ENCODE measurements at regions not wholly inside any gene's neighbourhood (a gene's known extent, or its start where the extent isn't known, plus 50 kb on each side); places are given as distances from the start of the nearest gene placed in this dataset.

DNA sequence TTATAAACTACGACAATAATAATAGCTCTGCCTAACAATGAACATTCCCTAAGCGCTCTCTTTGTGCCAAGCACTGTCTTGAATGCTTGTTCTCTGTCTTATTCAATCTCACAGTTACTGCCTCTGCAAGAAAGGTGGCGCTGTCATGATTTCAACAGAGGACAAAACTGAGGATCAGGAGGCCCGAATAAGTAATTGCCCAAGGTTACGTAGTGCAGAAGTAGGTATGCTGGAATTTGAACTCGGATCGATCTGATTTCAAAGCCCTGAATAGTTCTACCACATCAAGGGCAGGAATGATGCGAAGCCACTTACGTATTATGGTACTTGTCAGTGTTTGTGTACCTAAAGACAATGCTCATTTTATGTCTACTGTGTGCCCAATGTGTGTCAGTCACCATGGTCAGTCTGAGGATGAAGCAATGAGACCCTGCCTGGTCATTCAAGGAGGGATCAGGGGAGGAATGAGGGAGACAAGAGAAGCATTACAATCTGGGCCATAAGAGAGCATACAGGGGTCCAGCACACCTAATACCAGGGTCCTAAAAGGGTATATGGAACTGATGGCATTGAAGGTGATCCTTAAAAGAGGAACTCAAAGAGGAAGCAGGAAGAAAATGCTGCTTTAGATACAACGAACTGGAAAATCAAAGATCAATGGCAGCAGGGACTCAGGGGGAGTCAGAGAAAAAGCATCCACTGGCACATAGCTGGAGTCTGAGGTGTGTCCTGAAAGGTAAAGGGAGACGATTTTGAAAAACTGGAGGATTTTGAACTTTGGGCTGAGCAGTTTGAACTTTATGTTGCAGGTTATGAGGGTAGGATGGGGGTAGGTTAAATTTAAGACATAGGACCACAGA is 389.2 kb downstream of the PLPP3 start (continued):
- no peak for TF ChIP-seq SNAPC4 (CRISPR knock-in tag; IDR thresholded peaks at IDR 0.05)
- peak; percentile 78 for TF ChIP-seq THAP11 (CRISPR knock-in tag; IDR thresholded peaks at IDR 0.05)
- TF ChIP-seq ZSCAN30 (CRISPR knock-in tag; IDR thresholded peaks at IDR 0.05), result no peak
- TF ChIP-seq ZNF674 (CRISPR knock-in tag; IDR thresholded peaks at IDR 0.05; ENCODE audit: low read depth), result no peak
- peak; percentile 94 for TF ChIP-seq TBX3 (IDR thresholded peaks at IDR 0.05; ENCODE audit: borderline replicate concordance)
- no peak for TF ChIP-seq ZNF879 (CRISPR knock-in tag; IDR thresholded peaks at IDR 0.05)
- TF ChIP-seq HNRNPK (IDR thresholded peaks at IDR 0.05; ENCODE audit: low read depth, low read length, poor library complexity, severe bottlenecking), result no peak
- no peak for TF ChIP-seq SP2 (CRISPR knock-in tag; IDR thresholded peaks at IDR 0.05)
- TF ChIP-seq ZNF280B (CRISPR knock-in tag; IDR thresholded peaks at IDR 0.05; ENCODE audit: borderline replicate concordance), result no peak
- TF ChIP-seq ZNF496 (CRISPR knock-in tag; IDR thresholded peaks at IDR 0.05; ENCODE audit: insufficient replicate concordance), result no peak
- TF ChIP-seq ZNF790 (CRISPR knock-in tag; IDR thresholded peaks at IDR 0.05; ENCODE audit: borderline replicate concordance), result no peak
- no peak for TF ChIP-seq HES4 (CRISPR knock-in tag; IDR thresholded peaks at IDR 0.05; ENCODE audit: borderline replicate concordance)
- TF ChIP-seq PITX1 (CRISPR knock-in tag; IDR thresholded peaks at IDR 0.05), result peak; percentile 89
- TF ChIP-seq ZSCAN22 (CRISPR knock-in tag; IDR thresholded peaks at IDR 0.05), result no peak
- no peak for TF ChIP-seq SMYD3 (CRISPR knock-in tag; IDR thresholded peaks at IDR 0.05)
- TF ChIP-seq, protein P1, sequence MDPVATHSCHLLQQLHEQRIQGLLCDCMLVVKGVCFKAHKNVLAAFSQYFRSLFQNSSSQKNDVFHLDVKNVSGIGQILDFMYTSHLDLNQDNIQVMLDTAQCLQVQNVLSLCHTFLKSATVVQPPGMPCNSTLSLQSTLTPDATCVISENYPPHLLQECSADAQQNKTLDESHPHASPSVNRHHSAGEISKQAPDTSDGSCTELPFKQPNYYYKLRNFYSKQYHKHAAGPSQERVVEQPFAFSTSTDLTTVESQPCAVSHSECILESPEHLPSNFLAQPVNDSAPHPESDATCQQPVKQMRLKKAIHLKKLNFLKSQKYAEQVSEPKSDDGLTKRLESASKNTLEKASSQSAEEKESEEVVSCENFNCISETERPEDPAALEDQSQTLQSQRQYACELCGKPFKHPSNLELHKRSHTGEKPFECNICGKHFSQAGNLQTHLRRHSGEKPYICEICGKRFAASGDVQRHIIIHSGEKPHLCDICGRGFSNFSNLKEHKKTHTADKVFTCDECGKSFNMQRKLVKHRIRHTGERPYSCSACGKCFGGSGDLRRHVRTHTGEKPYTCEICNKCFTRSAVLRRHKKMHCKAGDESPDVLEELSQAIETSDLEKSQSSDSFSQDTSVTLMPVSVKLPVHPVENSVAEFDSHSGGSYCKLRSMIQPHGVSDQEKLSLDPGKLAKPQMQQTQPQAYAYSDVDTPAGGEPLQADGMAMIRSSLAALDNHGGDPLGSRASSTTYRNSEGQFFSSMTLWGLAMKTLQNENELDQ (CRISPR knock-in tag; IDR thresholded peaks at IDR 0.05; ENCODE audit: borderline replicate concordance), result no peak
- no peak for TF ChIP-seq ZNF713 (CRISPR knock-in tag; IDR thresholded peaks at IDR 0.05)
- TF ChIP-seq MED13 (CRISPR knock-in tag; IDR thresholded peaks at IDR 0.05), result peak; percentile 64; the same call in 1 of the 2 replicates
- TF ChIP-seq ZNF605 (CRISPR knock-in tag; IDR thresholded peaks at IDR 0.05), result no peak
- TF ChIP-seq ARNT (IDR thresholded peaks at IDR 0.05), result no peak
- TF ChIP-seq MBNL3 (CRISPR knock-in tag; conservative IDR thresholded peaks at IDR 0.05), result no peak
- TF ChIP-seq TMF1 (CRISPR knock-in tag; IDR thresholded peaks at IDR 0.05; ENCODE audit: low read depth), result no peak
